Esophagus (tissue), 2 donors: ENCODE measurements at regions not wholly inside any gene's neighbourhood (a gene's known extent, or its start where the extent isn't known, plus 50 kb on each side); places are given as distances from the start of the nearest gene placed in this dataset.

Experiments used
- H3K27ac ChIP-seq, 2 donors: one replicate each; pipeline ENCODE4 v1.5.1; 2013; ENCODE audit warnings: low read depth in 2 of 2, mild to moderate bottlenecking in 2 of 2, inconsistent platforms in 1 of 2, low read length in 1 of 2, moderate library complexity in 1 of 2
- H3K27me3 ChIP-seq, 2 donors: one replicate each; pipeline ENCODE4 v1.6.1; 2013; ENCODE audit warnings: low read length in 2 of 2, control low read depth in 1 of 2, mild to moderate bottlenecking in 1 of 2; ENCODE audit not compliant: insufficient read depth in 2 of 2, control insufficient read depth in 1 of 2
- H3K36me3 ChIP-seq, 2 donors: one replicate each; pipeline ENCODE4 v1.6.1; 2013; ENCODE audit warnings: low read length in 1 of 2; ENCODE audit not compliant: control insufficient read depth in 2 of 2, insufficient read depth in 2 of 2
- H3K4me1 ChIP-seq, 2 donors: one replicate each; pipeline ENCODE4 v1.6.1; 2013; ENCODE audit warnings: low read length in 1 of 2; ENCODE audit not compliant: control insufficient read depth in 2 of 2, insufficient read depth in 2 of 2
- H3K4me3 ChIP-seq, 2 donors: one replicate each; pipeline ENCODE4 v1.5.1; 2013; ENCODE audit warnings: low read length in 2 of 2, mild to moderate bottlenecking in 2 of 2, low read depth in 1 of 2, moderate library complexity in 1 of 2
- H3K9me3 ChIP-seq, 2 donors: one replicate each; pipeline ENCODE4 v1.6.1; 2013; ENCODE audit warnings: mild to moderate bottlenecking in 2 of 2, low read depth in 1 of 2, low read length in 1 of 2, moderate library complexity in 1 of 2; ENCODE audit not compliant: control insufficient read depth in 2 of 2, insufficient read depth in 1 of 2
- WGBS, 2 donors: extraction: QIAGEN DNeasy Blood & Tissue Kit; methylation state at CpG; one replicate each; pipeline ENCODE4 v1.1.7; 2013; 5-methylcytosine and 5-hydroxymethylcytosine counted together
- donor health status: healthy with polysubstance abuse.
- donor health status: Bipolar disorder and iron deficiency.

- Histone ChIP-seq H3K36me3 (no peaks in the 10 kb centered on the region), H3K9me3 (peaks cover 0 to 2% of the 10 kb centered on the region in 2 donors), H3K27ac (no peak overlapping the region), H3K4me1 (no peaks in the 10 kb centered on the region), H3K4me3 (no peak overlapping the region), H3K27me3 (no peaks in the 10 kb centered on the region)
- WGBS, 2 donors, result 47 to 48% methylated on average over 4 of the region's 4 CpGs
Measured at GRCh38 chr15:96693990-96694517, 363.6 kb downstream of the NR2F2 start.

- H3K36me3 ChIP-seq, result no peaks in the 10 kb centered on the region
- H3K9me3 ChIP-seq, result peaks cover 0 to 2% of the 10 kb centered on the region in 2 donors
- no peaks in the 10 kb centered on the region for H3K4me1 ChIP-seq
- no peak overlapping the region for H3K4me3 ChIP-seq
- no peak overlapping the region for H3K27ac ChIP-seq
- no peaks in the 10 kb centered on the region for H3K27me3 ChIP-seq
Measured at GRCh38 chr15:96695426-96695825, 364.9 kb downstream of the NR2F2 start.

- Histone ChIP-seq H3K36me3 (no peaks in the 10 kb centered on the region), H3K27me3 (no peaks in the 10 kb centered on the region), H3K9me3 (peaks cover 0 to 2% of the 10 kb centered on the region in 2 donors), H3K4me3 (no peak overlapping the region), H3K4me1 (no peaks in the 10 kb centered on the region), H3K27ac (no peak overlapping the region)
- 64 to 71% methylated on average over 3 of the region's 3 CpGs for WGBS, 2 donors
Measured at GRCh38 chr15:96699871-96700401, 369.4 kb downstream of the NR2F2 start.

- Histone ChIP-seq H3K27ac (no peak overlapping the region), H3K9me3 (peaks cover 0 to 2% of the 10 kb centered on the region in 2 donors), H3K4me3 (no peak overlapping the region), H3K36me3 (no peaks in the 10 kb centered on the region), H3K27me3 (no peaks in the 10 kb centered on the region), H3K4me1 (no peaks in the 10 kb centered on the region)
- 70 to 79% methylated on average over 2 of the region's 2 CpGs for WGBS, 2 donors
Measured at GRCh38 chr15:96700555-96700954, 370.1 kb downstream of the NR2F2 start.

- Histone ChIP-seq H3K9me3 (peaks cover 0 to under 1% of the 10 kb centered on the region in 2 donors), H3K4me3 (no peak overlapping the region), H3K27me3 (no peaks in the 10 kb centered on the region), H3K4me1 (no peaks in the 10 kb centered on the region), H3K27ac (no peak overlapping the region), H3K36me3 (no peaks in the 10 kb centered on the region)
- 72 to 75% methylated on average over 2 of the region's 2 CpGs for WGBS, 2 donors
Measured at GRCh38 chr15:96701443-96701842, 370.9 kb downstream of the NR2F2 start.

GRCh38 chr15:96701877-96702276 is 371.4 kb downstream of the NR2F2 start:
- Histone ChIP-seq H3K36me3 (no peaks in the 10 kb centered on the region), H3K9me3 (no peaks in the 10 kb centered on the region), H3K27me3 (no peaks in the 10 kb centered on the region), H3K27ac (no peak overlapping the region), H3K4me1 (no peaks in the 10 kb centered on the region), H3K4me3 (no peak overlapping the region)
- WGBS, 2 donors, result 55 to 57% methylated on average over 2 of the region's 2 CpGs

- Histone ChIP-seq H3K27me3 (no peaks in the 10 kb centered on the region), H3K4me3 (no peak overlapping the region), H3K27ac (no peak overlapping the region), H3K9me3 (no peaks in the 10 kb centered on the region), H3K4me1 (no peaks in the 10 kb centered on the region), H3K36me3 (no peaks in the 10 kb centered on the region)
- 60 to 70% methylated on average over 4 of the region's 4 CpGs for WGBS, 2 donors
Measured at GRCh38 chr15:96702589-96702988, 372.1 kb downstream of the NR2F2 start.

GRCh38 chr15:96703091-96703490 is 372.6 kb downstream of the NR2F2 start:
- no peak overlapping the region for H3K4me3 ChIP-seq
- WGBS, 2 donors, result 48 to 58% methylated on average over 3 of the region's 3 CpGs
- H3K4me1 ChIP-seq, result no peaks in the 10 kb centered on the region
- no peaks in the 10 kb centered on the region for H3K27me3 ChIP-seq
- no peaks in the 10 kb centered on the region for H3K36me3 ChIP-seq
- no peaks in the 10 kb centered on the region for H3K9me3 ChIP-seq
- no peak overlapping the region for H3K27ac ChIP-seq

- WGBS, 2 donors, result 59 to 70% methylated on average over 5 of the region's 5 CpGs
- no peaks in the 10 kb centered on the region for H3K4me1 ChIP-seq
Measured at GRCh38 chr15:96703794-96704550, 373.5 kb downstream of the NR2F2 start.

GRCh38 chr15:96716075-96716474 is 385.6 kb downstream of the NR2F2 start:
- no peaks in the 10 kb centered on the region for H3K4me1 ChIP-seq
- no peak overlapping the region for H3K27ac ChIP-seq
- no peaks in the 10 kb centered on the region for H3K36me3 ChIP-seq
- no peaks in the 10 kb centered on the region for H3K9me3 ChIP-seq
- 59 to 62% methylated on average over 6 of the region's 6 CpGs for WGBS, 2 donors
- H3K27me3 ChIP-seq, result no peaks in the 10 kb centered on the region
- no peak overlapping the region for H3K4me3 ChIP-seq

More at GRCh38 chr15:96703794-96704550, 373.5 kb downstream of the NR2F2 start:
- Histone ChIP-seq H3K36me3 (no peaks in the 10 kb centered on the region), H3K27ac (no peak overlapping the region), H3K4me3 (no peak overlapping the region), H3K9me3 (no peaks in the 10 kb centered on the region), H3K27me3 (no peaks in the 10 kb centered on the region)
